ENCODE measurements at regions not wholly inside any gene's neighbourhood (a gene's known extent, or its start where the extent isn't known, plus 50 kb on each side); places are given as distances from the start of the nearest gene placed in this dataset.

GRCh38 chr12:59858508-59859170 is 262.8 kb downstream of the SLC16A7 start:
- no peak for DNase-seq (ENCODE audit: low spot score)
- TF ChIP-seq CTCF (IDR thresholded peaks at IDR 0.05; ENCODE audit: extremely low read depth, insufficient read depth, missing control alignments): no peak
- in situ Hi-C loops (cut with MboI; ENCODE audit: low pct_unique_long_range_greater_than_20kb, low sequenced_read_pairs, unreplicated experiment): no loop called here

- no peak for DNase-seq (ENCODE audit: low spot score)
- in situ Hi-C loops (cut with MboI; ENCODE audit: low pct_unique_long_range_greater_than_20kb, low sequenced_read_pairs, unreplicated experiment): no loop called here
- no peak for TF ChIP-seq CTCF (IDR thresholded peaks at IDR 0.05; ENCODE audit: extremely low read depth, insufficient read depth, missing control alignments)
Observed at GRCh38 chr12:59859171-59859510, 263.3 kb downstream of the SLC16A7 start.

- in situ Hi-C loops (cut with MboI; ENCODE audit: low pct_unique_long_range_greater_than_20kb, low sequenced_read_pairs, unreplicated experiment): no loop called here
- DNase-seq (ENCODE audit: low spot score): no peak
- TF ChIP-seq CTCF (IDR thresholded peaks at IDR 0.05; ENCODE audit: extremely low read depth, insufficient read depth, missing control alignments): no peak
Observed at GRCh38 chr12:59861635-59862034, 265.8 kb downstream of the SLC16A7 start.

DNA sequence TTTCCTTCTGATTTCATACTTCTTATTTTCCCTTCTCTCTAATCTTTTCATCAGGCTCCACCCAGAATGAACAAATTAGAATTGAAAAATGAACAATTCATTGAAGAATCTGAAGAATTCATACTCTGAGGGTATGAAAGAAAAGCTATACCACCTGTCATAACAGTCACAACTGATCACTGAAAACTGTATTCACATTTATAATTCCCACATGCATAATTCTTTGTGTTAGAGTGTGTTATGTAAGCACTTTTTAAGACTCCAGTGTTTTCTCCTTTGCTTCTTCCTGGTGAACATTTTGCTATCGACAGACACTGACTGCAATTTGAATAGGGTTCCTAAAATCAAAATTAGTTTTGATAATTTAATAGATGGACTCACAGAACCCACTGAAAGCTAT is 271.2 kb downstream of the SLC16A7 start:
- in situ Hi-C loops (cut with MboI; ENCODE audit: low pct_unique_long_range_greater_than_20kb, low sequenced_read_pairs, unreplicated experiment): no loop called here
- no peak for DNase-seq (ENCODE audit: low spot score)
- TF ChIP-seq CTCF (IDR thresholded peaks at IDR 0.05; ENCODE audit: extremely low read depth, insufficient read depth, missing control alignments): no peak

DNA sequence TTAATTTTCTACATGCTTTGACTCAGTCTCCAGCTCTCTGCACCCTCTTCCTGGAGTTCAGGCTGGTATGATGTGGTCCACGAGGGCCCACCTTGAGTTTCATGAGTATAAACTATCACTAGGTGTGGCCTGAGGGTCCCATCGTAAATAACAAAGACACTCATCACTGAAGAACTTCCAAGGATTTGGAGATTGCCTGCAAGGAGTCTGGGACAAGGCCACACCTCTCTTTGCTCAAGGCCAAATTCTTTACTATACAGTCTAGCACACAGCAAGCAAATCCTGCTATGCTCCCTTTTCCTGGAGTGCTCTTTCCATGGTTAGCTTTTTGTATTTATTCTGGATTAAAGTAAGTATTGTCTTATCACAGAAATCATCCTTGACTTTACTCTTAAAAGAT is 271.9 kb downstream of the SLC16A7 start:
- no peak for TF ChIP-seq CTCF (IDR thresholded peaks at IDR 0.05; ENCODE audit: extremely low read depth, insufficient read depth, missing control alignments)
- DNase-seq (ENCODE audit: low spot score): no peak
- in situ Hi-C loops (cut with MboI; ENCODE audit: low pct_unique_long_range_greater_than_20kb, low sequenced_read_pairs, unreplicated experiment): no loop called here

GRCh38 chr12:59871779-59872178 is 275.9 kb downstream of the SLC16A7 start:
- in situ Hi-C loops (cut with MboI; ENCODE audit: low pct_unique_long_range_greater_than_20kb, low sequenced_read_pairs, unreplicated experiment): no loop called here
- DNase-seq (ENCODE audit: low spot score): no peak
- no peak for TF ChIP-seq CTCF (IDR thresholded peaks at IDR 0.05; ENCODE audit: extremely low read depth, insufficient read depth, missing control alignments)

GRCh38 chr12:59873136-59873535 is 277.3 kb downstream of the SLC16A7 start:
- TF ChIP-seq CTCF (IDR thresholded peaks at IDR 0.05; ENCODE audit: extremely low read depth, insufficient read depth, missing control alignments): no peak
- DNase-seq (ENCODE audit: low spot score): no peak
- in situ Hi-C loops (cut with MboI; ENCODE audit: low pct_unique_long_range_greater_than_20kb, low sequenced_read_pairs, unreplicated experiment): no loop called here
